ENCODE measurements at regions not wholly inside any gene's neighbourhood (a gene's known extent, or its start where the extent isn't known, plus 50 kb on each side); places are given as distances from the start of the nearest gene placed in this dataset.

DNA sequence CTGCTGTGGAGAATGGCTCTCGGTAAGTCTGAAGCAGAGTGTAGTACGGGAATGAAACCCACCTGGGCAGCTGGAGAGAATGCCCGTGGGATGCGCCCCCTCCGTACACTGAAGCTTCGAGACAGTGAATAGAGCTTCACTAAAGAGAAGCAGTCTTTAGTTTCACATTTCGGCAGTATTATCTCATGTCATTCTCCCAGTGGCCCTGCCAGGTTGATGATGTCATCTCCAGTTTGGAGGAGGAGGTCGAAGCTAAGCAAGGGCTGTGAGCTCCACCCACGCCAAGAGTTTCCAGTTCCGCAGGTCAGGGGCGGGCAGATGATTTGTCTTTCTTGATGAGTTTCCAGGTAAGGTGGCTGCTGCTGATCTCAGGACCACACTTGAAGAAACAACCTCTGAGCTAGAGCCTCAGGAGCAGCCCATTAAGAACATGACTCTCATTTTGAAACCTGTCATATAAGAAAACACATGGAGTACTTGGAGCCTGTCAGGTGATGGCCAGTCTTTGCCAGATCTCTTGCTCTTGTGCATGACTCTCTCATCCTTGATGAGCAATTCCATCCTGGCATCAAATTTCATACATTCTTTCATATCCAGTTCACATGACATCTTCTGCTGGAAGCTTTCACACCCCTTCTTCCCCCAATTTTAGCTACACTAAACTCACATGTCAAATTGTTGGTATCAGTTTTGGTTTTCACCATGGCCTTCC, 475.0 kb downstream of the RNF144A start:
- no peak for DNase-seq

DNA sequence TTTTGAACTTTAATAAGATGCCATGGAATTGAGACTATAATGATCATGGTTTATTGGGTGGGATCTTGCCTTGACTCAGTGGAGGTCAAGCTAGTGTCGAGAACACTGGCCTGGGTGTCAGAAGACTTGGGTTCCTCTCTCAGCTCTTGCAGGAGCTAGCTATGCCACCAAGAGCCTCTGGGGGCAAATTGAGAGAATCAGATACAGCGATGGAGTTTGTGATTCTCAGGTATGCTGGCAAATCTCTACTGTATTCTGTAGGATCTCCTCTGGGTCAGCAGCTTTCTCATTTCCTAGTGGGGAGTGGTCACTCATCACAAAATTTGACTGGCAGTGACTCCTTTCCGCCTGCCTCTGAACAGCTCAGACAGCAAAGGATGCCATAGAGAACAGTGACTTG, 477.0 kb downstream of the RNF144A start:
- no peak for DNase-seq

DNA sequence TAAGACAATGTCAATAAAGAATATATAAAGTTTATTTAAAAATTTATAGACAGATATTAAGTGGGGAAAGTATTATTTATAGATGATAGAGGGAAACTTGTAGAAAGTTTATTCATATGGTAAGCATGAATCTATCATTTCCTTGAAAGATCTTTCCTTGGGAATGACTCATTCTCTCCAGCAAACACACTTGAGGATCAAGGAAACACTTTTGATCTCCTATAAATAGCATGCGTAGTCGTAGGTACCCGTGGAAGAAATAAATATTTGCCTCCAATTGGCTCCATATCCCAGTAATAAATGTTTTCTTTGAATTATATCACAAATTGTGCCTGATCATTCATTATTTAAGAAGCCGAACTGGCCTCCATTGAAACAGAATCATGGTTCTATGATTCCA, 483.4 kb downstream of the RNF144A start:
- no peak for DNase-seq

- DNase-seq = no peak
These were observed 486.0 kb downstream of the RNF144A start for GRCh38 chr2:7403092-7403775.

- no peak for DNase-seq
These were observed 488.9 kb downstream of the RNF144A start for GRCh38 chr2:7405861-7406715.

DNA sequence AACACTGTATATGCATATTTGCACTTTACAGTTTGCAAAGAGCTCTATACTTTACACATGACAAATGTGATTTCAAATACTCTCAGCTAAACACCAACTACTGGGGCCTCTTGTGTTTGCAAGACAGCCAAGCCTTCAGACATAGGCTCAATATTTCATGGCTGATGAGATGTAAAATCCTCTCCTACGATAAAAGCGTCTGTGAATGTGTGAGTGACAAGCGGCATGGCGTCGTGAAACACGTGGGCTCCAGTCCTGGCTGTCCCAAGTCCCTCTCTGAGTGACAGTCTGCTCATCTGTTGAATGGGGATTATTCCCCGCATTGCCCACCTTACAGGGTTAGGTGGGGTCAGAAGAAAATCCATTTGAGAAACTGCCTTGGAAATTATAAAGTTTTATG, 489.8 kb downstream of the RNF144A start:
- DNase-seq = no peak

- DNase-seq = no peak
These were observed 490.9 kb downstream of the RNF144A start for GRCh38 chr2:7407906-7408680.

DNA sequence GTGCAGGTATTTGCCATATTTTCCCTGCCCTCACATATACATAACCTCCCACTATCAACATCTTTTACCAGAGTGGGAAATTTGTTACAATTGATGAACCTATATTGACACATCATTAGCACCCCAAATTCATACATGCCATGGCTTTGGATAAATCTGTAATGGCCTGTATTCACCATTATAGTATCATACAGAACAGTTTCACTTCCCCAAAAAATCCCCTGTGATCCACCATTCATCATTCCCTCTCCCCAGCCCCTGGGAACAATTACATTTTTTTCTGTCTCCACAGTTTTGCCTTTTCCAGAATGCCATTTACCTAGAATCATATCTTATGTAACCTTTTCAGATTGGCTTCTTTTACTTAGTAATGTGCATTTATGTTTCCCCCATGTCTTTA, 494.5 kb downstream of the RNF144A start:
- no peak for DNase-seq

DNA sequence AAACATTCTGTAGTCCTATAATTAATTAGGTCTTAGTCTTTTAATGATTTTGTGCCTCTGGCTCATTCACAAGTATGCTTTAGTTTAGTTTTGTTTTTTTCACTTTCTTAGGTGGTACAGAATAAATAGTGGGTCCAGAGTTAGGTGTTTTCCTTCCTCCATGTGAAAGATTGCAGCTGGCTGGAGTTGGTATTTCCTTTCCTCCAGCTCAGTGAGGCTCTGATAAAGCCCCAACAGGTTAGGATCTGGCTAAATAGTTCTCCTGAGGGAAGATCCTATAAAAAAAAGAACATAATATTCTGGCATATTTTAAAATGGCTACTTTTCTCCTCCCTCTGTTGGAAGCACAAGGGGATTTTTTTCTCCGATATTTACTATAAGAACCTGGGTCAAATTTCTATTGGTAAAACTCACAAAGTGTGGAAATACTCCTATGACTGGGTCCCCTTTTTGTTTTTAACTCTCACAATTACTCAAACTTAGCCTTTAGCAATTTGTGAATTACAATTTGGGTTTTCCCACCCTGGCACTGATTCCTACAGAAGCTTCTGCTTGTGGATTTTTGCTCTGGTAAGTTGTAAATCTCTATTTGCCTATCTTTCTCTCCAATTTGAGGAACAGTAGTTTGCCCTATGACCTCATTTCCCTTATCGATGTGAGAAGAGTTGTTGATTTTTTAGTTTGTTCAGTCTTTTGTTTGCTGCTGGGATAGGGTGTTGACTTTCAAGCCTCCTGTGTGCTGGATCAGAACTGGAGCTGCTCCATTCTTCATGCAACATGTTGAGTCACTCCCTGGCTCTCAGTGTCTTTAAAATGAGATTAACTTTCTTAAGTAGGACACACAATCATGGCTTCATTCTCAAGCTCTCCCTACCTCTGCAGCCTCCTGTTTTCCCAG, 500.9 kb downstream of the RNF144A start:
- no peak for DNase-seq

- DNase-seq = no peak
These were observed 502.0 kb downstream of the RNF144A start for GRCh38 chr2:7419186-7419585.

- no peak for DNase-seq
These were observed 502.7 kb downstream of the RNF144A start for GRCh38 chr2:7419814-7420311.

GRCh38 chr2:7420530-7420929, 503.3 kb downstream of the RNF144A start:
- no peak for DNase-seq

- DNase-seq = no peak
These were observed 507.3 kb downstream of the RNF144A start for GRCh38 chr2:7424481-7424880.

GRCh38 chr2:7427293-7428060, 510.3 kb downstream of the RNF144A start:
- peak; percentile 15 for DNase-seq

DNA sequence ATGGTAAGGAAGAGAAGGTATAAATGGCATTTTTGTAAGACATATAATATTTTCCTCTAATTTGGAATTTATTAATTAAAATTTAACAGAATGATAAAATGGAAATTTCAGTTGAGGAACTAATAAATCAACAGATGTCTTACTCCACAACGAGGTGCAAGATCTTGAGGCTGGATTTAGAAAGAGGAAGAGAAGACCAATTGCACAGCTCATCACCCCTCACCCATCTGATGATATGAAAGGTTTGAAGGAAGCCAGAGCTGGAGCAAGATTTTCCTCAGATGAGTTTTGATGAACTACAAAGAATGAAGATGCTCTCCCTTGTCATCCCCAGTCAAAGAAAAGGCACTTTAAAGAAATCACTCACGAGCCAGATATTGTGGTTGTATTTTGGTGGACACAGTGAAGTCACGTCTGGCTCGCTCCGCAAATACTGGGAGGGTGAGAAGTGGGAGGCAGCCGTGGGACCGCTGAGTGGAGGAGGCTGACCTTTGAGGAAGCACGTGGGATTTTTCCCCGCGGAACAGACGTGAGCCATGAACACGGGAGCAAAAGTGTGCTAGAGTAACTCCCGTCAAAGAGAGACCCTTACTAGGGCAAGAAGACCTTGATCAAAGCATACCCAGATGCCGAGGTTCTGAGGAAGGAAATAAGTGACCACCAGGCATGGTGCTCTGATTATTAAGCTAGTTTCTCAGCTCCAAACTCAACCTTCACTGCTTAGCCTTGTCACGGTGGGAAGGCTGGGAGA, 511.4 kb downstream of the RNF144A start:
- no peak for DNase-seq

GRCh38 chr2:7429733-7430132, 512.5 kb downstream of the RNF144A start:
- DNase-seq = no peak

DNA sequence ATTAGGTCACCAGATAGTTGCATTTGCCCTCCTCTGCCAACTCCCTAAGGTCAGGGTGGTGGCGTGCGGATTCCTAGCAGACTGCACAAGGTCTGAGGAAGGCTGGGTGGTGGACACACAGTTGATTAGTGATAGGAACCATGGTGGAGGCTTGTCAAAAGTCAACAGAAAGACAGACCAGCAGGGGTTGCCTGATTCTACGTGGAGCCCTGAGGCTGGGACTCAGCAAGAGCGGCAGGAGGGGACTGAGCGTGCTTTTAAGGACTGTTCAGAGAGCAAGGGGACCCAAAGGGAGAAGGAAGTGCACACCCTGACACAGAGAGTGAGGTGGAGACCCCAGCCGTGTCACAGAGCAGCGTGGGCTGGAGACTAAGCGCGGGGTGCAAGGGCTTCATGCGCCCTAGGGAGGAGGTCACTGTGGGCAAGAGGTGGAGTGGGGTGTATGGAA, 513.2 kb downstream of the RNF144A start:
- DNase-seq = no peak

DNA sequence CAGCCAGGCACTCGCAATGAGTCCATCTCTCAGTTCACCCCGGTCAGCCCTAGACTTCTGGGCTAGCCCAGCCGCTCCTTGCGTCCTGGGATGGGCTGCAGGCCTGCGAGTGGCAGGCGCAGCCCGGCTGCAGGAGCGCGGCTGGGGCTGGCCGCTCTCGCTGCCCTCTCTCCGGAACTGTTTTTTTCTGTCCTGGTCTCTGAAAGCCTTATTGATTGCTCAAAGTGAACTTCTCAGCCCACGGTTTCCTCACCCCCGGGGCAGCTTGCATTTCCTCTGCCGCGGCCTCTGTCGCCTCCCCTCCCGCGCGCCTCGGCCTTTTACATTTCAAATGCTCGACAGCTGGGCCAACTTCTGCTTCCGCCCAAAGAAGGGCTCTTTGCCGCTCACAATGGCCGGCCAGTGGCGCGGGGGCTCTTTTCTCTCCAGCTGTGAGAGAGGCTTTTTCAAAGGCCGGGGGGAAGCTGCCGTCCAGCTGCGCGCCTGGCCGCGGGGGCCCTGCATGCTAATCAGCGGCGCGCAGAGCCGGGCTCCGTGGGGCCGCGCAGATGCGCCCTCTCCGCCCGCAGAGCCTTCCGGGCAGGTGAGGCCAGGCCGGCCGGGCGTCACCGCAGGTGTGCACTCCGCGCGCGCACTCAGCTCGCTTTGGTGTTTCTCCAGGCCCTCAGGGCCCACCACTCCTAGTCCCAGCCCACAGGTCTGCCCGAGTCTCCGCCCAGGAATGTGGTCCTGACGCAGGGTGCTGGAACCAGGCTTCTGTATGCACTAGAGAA, 513.8 kb downstream of the RNF144A start:
- DNase-seq = no peak

- DNase-seq = no peak
These were observed 515.2 kb downstream of the RNF144A start for GRCh38 chr2:7432436-7432835.
